Urinary bladder (tissue), 3 donors: ENCODE measurements at regions not wholly inside any gene's neighbourhood (a gene's known extent, or its start where the extent isn't known, plus 50 kb on each side); places are given as distances from the start of the nearest gene placed in this dataset.
"Not testable (repeated sequence)": the region's sequence is repeated elsewhere in the genome, so short reads cannot be mapped to it uniquely, and the experiment has no call there.

Source experiments
- DNase-seq: peaks from one replicate; pipeline ENCODE4 v3.0.0-alpha.2; 2015; ENCODE audit errors: extremely low spot score
- H3K27ac ChIP-seq: one replicate; pipeline ENCODE4 v1.5.1; 2013; ENCODE audit warnings: low read depth, mild to moderate bottlenecking, moderate library complexity
- H3K36me3 ChIP-seq: one replicate; pipeline ENCODE4 v1.6.1; 2013; ENCODE audit warnings: mild to moderate bottlenecking, moderate library complexity; ENCODE audit not compliant: insufficient read depth
- H3K4me1 ChIP-seq: one replicate; pipeline ENCODE4 v1.6.1; 2013; ENCODE audit warnings: mild to moderate bottlenecking, moderate library complexity; ENCODE audit not compliant: insufficient read depth
- H3K4me3 ChIP-seq: one replicate; pipeline ENCODE4 v1.5.1; 2013; ENCODE audit warnings: low read depth, low read length
- WGBS: extraction: QIAGEN DNeasy Blood & Tissue Kit; methylation state at CpG from one replicate; pipeline ENCODE4 v1.1.7; 2013; 5-methylcytosine and 5-hydroxymethylcytosine counted together
- donor health status: healthy with polysubstance abuse.
- donor health status: healthy.

DNA sequence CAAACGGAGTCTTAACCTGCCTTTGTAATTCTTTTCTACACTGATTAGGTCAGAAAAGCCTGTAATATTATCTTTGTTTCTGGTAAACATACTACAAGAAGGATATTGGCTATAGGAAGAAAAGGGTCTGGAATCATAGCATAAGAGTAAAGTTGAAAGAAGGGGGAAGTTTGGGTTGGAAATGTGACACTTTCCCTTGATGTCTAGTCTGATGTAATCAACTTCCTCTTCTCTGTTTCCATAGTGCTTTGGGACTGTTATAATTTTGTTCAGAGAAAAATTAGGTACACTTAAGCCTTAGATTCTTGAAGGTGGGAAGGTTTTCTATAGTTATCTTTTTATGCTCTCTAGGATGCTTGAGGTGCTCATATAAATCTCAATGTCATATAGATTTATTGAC, 322.2 kb downstream of the AEBP2 start:
- Histone ChIP-seq H3K4me1 (no peaks in the 10 kb centered on the region), H3K36me3 (no peaks in the 10 kb centered on the region), H3K27ac (no peak overlapping the region), H3K4me3 (no peak overlapping the region)
- DNase-seq = no peak
- 85% methylated on average over 1 of the region's 1 CpG for WGBS

DNA sequence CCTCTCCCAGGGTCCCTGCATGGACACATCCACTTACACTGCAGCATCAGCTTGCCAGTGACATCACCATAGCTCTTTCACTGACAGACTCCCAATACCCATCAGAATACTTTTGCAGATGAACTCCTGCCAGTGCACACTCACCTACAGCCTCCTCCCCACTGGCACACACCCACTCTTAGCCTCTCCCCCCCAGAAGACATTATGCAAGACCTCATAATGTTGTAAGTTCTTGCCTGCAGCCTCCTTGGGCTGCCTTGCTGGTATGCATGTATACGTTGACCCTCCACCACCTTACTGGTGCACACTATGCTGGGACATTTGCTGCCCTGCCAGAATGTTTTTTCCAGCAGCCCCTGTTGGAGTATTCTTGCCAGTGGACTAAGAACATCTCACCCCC, 324.2 kb downstream of the AEBP2 start:
- Histone ChIP-seq H3K4me3 (no peak overlapping the region), H3K27ac (no peak overlapping the region), H3K36me3 (no peaks in the 10 kb centered on the region), H3K4me1 (no peaks in the 10 kb centered on the region)
- DNase-seq = no peak
- WGBS = 98% methylated on average over 1 of the region's 1 CpG

DNA sequence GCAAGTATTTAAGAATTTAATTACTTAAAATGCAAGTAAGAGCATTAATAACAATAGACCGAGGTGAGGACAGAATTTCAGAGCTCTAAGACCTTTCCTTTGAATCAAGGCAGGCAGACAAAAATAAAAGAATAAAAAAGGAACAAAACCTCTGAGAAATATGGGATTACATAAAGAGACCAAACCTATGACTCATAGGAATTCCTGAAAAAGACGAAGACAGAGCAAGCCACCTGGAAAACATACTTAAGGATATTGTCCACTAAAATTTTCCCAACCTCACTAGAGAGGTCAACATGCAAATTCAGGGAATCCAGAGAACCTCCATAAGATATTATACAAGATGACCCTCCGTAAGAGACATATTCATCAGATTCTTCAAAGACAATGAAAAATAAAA, 325.1 kb downstream of the AEBP2 start:
- Histone ChIP-seq H3K4me1 (no peaks in the 10 kb centered on the region), H3K36me3 (no peaks in the 10 kb centered on the region), H3K27ac (no peak overlapping the region), H3K4me3 (no peak overlapping the region)
- WGBS = 80% methylated on average over 3 of the region's 3 CpGs
- no peak for DNase-seq

DNA sequence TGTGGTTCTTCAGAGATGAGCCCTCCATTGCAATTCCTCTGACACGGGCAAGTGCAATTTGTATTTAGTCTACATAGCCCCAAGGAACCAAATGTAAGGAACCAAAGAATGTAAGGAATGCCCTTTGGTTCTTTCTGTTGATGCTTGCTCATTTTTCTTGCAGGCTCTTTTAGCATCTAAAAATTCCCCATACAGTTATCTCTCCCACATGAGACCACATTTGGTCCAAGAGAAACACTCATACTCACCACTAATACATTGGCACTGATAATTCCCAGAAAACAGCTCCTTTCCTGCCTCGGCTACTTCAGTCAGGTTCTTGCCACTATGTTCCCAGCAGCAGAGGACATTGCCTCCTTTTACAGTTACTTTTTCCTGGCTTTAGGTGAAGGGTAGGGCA, 332.6 kb downstream of the AEBP2 start:
- Histone ChIP-seq H3K27ac (no peak overlapping the region), H3K4me1 (no peaks in the 10 kb centered on the region), H3K4me3 (no peak overlapping the region), H3K36me3 (no peaks in the 10 kb centered on the region)
- 37% methylated on average over 2 of the region's 2 CpGs for WGBS
- DNase-seq = no peak

DNA sequence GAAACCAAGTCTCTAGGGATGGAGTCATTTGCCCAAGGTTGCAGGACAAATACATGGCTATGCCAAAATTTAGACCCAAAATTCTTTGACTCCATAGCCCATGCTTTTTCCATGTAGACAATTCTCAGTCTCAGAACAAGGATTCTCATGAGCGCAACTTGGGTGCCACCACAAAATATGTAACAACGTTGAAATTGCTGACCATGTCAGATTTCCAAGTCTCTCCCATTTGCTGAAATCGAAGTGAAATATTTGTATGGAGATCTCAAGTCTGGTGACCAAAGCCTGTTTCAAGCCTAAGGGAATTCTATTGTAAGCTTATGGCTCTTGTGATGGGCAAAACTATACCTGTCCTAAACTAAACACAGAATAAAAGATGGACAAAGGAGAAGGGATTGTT, 333.5 kb downstream of the AEBP2 start:
- Histone ChIP-seq H3K27ac (no peak overlapping the region), H3K4me3 (no peak overlapping the region), H3K4me1 (no peaks in the 10 kb centered on the region), H3K36me3 (no peaks in the 10 kb centered on the region)
- 94% methylated on average over 3 of the region's 3 CpGs for WGBS
- no peak for DNase-seq

DNA sequence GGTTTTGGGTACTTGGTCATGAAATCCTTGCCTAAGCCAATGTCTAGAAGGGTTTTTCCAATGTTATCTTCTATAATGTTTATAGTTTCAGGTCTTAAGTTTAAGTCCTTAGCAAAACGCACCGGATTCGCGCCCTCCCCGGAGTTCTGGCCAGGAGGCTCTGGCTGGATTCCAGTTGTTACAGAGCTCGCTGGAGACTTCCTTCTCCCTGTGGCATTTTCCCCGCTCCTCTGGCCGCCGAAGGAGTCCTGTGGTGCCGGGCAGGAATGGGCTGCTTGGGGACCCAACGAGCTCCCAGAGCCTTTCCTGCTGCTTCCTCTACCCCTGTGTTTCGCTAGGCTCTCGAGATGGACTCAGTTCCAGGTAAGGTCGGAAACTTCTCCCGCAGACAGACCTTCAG, 335.9 kb downstream of the AEBP2 start:
- H3K4me1 ChIP-seq = no peaks in the 10 kb centered on the region
- no peak for DNase-seq
- H3K36me3 ChIP-seq = no peaks in the 10 kb centered on the region
- H3K27ac ChIP-seq = no peak overlapping the region
- H3K4me3 ChIP-seq = no peak overlapping the region
- 69% methylated on average over 15 of the region's 15 CpGs for WGBS

DNA sequence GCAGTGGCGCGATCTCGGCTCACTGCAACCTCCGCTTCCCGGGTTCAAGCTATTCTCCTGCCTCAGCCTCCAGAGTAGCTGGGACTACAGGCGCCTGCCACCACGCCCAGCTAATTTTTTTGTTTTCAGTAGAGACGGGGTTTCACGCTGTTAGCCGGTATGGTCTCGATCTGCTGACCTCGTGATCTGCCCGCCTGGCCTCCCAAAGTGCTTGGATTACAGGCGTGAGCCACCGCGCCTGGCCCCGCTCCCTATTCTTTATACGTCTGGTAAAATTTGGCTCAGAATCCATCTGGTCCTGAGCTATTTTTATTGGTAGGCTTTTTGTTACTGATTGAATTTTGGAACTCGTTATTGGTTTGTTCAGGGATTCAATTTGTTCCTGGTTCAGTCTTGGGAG, 336.7 kb downstream of the AEBP2 start:
- H3K4me3 ChIP-seq, H3K27ac ChIP-seq, DNase-seq, H3K4me1 ChIP-seq, H3K36me3 ChIP-seq: not testable (repeated sequence)
- 97% methylated on average over 19 of the region's 19 CpGs for WGBS

DNA sequence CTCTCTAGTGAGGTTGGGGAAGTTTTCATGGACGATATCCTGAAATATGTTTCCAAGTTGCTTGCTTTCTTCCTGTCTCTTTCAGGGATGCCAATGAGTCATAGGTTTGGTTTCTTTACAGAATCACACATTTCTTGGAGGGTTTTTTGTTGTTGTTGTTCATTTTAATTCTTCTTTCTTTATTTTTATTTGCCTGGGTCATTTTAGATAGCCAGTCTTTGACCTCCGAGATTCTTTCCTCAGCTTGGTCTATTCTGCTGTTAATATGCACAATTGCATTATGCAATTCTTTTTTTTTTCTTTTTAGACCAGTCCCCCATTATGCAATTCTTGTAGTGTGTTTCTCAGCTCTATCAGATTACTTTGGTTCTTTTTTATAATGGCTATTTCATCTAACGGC, 338.9 kb downstream of the AEBP2 start:
- DNase-seq = no peak
- H3K4me3 ChIP-seq = no peak overlapping the region
- H3K4me1 ChIP-seq = no peaks in the 10 kb centered on the region
- no peaks in the 10 kb centered on the region for H3K36me3 ChIP-seq
- H3K27ac ChIP-seq = no peak overlapping the region
- WGBS = 72% methylated on average over 3 of the region's 3 CpGs

DNA sequence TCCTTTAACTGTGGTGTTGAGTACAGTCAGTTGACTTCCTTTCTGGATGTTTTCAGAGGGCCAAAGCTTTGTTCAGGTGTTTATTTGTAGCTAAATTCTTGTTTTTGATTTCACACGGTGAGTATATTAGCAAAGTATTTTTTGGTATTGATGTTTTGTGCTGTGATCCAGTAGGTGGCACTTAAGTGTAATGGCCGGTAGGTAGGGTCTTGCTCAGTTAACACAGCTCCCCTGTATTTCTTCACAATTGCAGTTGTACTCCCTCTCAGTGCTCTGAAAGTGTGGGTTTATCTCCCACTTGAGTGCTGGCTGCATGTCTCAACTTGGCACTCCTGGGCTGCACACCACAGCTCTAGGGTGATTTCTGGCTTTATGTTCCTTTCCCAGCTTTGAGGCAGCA, 339.5 kb downstream of the AEBP2 start:
- 70% methylated on average over 2 of the region's 2 CpGs for WGBS
- H3K4me1 ChIP-seq = no peaks in the 10 kb centered on the region
- no peak for DNase-seq
- H3K36me3 ChIP-seq = no peaks in the 10 kb centered on the region
- no peak overlapping the region for H3K27ac ChIP-seq
- no peak overlapping the region for H3K4me3 ChIP-seq

DNA sequence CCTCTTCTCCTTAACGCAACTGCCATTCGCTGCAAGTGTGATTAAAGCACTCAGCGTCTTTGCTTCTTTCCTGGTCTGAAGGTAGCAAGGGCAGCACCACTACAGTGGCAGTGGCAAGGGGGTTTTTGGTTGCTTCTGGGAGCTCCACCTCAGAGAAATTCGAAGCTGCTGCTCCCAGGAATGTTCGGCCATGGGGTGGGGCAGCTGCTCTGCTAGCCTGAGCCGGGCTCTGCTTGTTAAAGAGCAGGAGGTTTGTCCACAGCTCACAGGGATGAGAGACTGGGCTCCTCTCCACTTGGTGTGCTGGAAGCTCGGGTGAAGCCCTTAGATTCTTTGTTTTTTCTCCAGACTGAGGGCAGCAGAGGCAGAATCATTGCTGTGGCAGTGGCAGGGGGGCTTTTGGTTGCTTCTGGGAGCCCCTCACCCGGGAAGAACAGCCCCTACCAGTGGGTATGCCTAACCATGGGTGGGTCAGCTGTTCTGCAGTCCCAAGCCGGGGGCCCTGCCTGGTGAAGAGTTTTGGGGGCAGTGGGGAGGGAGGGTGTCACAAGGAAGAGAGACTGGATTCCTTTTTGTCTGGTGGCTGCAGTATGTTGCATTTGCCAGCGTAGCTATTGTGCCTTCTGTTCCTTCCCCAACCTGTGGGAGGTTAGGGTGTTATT, 340.2 kb downstream of the AEBP2 start:
- no peak overlapping the region for H3K4me3 ChIP-seq
- DNase-seq = no peak
- H3K4me1 ChIP-seq = no peaks in the 10 kb centered on the region
- no peaks in the 10 kb centered on the region for H3K36me3 ChIP-seq
- H3K27ac ChIP-seq = no peak overlapping the region
- WGBS = 71% methylated on average over 10 of the region's 10 CpGs

DNA sequence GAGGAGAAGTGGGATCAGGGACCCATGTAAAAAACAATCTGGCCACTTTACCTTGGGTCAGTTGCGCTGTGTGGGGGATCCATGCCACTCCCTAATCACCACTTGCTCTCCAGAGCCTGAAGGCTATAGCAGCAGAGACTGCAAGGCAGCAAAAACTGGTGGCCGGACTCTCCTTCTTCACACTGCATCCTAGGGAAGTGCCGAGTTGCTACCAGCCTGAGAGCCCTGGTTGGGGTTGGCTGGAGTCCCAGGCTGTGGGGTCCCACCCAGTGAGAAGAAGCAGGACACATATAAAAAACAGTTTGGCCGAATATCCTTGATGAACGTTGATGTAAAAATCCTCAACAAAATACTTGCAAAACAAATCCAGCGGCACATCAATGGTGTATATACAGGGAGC, 341.2 kb downstream of the AEBP2 start:
- DNase-seq = no peak
- Histone ChIP-seq H3K27ac (no peak overlapping the region), H3K4me1 (no peaks in the 10 kb centered on the region), H3K4me3 (no peak overlapping the region), H3K36me3 (no peaks in the 10 kb centered on the region)
- 55% methylated on average over 6 of the region's 6 CpGs for whole genome bisulfite sequencing

DNA sequence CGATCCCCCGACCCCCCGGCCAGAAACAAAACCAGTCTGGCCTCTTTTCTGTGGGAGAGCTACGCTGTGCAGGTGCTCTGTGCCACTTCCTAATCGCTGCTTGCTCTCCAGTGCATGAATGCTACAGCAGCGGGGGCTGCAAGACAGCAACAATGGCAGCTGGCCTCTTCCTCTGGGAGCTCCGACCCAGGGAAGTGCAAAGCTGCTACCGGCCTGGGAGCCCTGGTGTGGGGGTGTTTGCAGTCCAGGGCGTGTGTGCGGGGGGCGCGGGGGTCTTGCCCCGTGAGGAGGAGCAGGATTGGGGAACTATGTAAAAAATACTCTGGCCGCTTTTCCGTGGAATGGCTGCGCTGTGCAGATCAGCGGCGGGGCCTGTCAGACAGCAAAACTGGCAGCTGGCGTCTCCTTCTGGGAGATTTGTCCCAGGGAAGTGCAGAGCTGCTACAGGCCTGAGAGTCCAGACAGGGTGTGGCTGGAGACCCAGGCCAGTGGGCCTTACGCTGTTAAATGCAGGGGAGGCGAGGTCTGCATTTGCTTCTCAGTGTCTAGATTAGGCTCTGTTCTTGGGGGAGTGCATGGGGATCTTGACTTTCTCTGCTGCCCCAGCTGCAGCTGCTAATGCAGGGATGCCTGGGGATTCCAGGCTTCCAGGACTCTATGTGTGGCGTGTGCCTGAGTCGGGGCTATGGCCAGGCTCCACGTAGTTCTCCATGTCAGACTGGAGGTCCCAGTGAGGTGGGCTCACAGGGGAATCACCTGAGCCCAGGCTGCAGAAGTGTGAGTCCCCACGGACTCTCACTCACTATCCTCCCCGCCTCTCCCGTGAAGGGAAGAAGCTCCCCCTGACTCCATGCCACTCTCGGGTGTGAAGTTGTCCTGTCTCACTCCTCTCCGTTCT, 344.5 kb downstream of the AEBP2 start:
- no peak for DNase-seq
- H3K36me3 ChIP-seq = no peaks in the 10 kb centered on the region
- no peak overlapping the region for H3K27ac ChIP-seq
- no peak overlapping the region for H3K4me3 ChIP-seq
- H3K4me1 ChIP-seq = no peaks in the 10 kb centered on the region
- WGBS = 70% methylated on average over 29 of the region's 29 CpGs

DNA sequence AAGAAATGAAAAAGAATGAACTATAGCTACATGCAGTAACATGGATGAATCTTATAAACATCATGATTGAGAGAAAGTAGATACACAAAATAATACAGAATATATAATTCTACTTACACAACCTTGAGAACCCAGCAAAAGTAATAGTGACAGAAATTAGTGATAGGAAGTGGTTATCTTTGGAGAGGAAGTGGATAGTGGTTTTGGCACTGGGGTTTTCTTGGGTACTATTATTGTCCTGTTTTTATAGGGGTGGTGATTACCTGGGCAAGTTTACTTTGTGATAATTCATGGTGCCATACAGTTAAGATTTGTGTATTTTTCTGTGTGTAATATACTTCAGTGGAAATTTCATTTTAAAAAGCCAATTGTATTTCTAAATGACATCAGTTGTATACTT, 352.7 kb downstream of the AEBP2 start:
- H3K27ac ChIP-seq = no peak overlapping the region
- no peak overlapping the region for H3K4me3 ChIP-seq
- no peaks in the 10 kb centered on the region for H3K4me1 ChIP-seq
- DNase-seq = no peak
- H3K36me3 ChIP-seq = no peaks in the 10 kb centered on the region

DNA sequence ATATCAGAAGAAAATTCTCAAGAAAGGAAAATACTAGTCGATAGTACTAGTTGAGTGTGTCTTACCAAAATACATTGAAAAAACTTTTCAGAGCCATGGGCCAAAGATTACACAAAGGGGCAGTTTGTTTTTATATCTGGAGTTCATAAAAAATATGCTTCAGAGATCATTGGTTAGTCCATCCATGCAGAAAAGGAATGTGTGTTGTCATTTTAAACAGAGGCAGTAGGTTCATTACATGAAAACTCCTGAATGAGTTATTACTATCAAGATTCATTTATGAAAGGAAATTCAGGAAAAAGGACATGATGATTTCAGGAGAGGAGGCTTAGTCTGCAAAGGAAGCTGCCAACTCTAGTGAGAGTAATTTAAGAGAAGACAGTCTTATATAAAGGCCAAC, 354.8 kb downstream of the AEBP2 start:
- WGBS = 85% methylated on average over 1 of the region's 1 CpG
- H3K4me3 ChIP-seq = no peak overlapping the region
- no peak for DNase-seq

More for the DNA sequence above, 354.8 kb downstream of the AEBP2 start:
- Histone ChIP-seq H3K27ac (no peak overlapping the region), H3K4me1 (no peaks in the 10 kb centered on the region), H3K36me3 (no peaks in the 10 kb centered on the region)
